Limb (tissue), 2 donors: ENCODE measurements at regions not wholly inside any gene's neighbourhood (a gene's known extent, or its start where the extent isn't known, plus 50 kb on each side); places are given as distances from the start of the nearest gene placed in this dataset.
A peak's percentile ranks its signal among the peaks of the same experiment; 100 is the strongest.

ENCODE experiments used
- DNase-seq, 2 donors: peaks; one replicate each; pipeline ENCODE4 v3.0.0-alpha.2; 2016; ENCODE audit errors: extremely low spot score in 2 of 2

DNA sequence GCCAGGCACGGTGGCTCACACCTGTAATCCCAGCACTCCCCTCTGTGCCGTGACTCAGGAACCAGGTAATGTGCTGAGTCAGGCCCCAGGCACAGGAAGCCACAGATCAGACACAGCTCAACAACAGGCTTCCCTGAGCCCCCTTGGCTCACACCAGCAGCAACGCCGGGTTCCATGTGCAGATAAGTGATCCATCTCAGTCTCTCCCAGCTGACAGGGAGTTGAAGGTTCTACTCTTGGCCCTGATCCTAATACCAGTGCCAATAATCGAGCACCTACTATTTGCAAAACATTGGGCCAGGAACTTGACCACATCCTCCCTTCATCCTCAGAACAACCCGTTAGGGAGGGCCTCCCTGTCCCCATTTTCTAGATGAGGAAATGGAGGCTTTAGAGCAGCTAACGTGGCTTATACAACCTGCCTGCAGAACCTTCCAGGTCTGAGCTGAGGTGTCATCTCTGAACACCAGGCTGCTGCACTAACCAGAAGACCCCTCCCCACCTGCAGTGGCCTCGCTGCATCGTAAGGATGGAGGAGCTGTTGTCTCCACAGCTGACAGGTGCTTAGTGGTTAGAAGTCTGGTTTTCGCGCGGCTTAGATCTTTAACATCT, 64.8 kb upstream of the AMZ2 start:
- DNase-seq, result no peak

DNA sequence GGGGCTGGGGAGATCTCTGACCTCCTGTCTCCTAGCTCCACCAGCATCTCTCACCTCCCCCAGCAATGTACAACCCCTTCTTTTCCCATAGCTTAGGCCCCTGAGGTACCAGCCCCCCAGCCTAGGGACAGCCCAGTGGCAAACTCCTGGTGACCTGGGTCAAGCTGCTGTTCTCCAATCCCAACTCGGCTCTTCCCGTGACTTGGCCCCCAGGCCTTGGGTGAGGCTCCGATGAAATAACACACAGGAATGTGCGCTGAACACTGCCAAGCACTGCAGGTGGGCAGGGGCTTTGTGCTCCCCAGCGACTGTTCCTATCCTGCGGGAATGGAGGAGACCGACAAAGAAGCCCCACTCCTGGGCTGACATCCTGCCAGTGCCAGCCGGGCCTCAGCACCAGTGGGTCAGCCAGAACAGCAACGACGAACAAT, 63.7 kb upstream of the AMZ2 start:
- DNase-seq, result no peak

DNA sequence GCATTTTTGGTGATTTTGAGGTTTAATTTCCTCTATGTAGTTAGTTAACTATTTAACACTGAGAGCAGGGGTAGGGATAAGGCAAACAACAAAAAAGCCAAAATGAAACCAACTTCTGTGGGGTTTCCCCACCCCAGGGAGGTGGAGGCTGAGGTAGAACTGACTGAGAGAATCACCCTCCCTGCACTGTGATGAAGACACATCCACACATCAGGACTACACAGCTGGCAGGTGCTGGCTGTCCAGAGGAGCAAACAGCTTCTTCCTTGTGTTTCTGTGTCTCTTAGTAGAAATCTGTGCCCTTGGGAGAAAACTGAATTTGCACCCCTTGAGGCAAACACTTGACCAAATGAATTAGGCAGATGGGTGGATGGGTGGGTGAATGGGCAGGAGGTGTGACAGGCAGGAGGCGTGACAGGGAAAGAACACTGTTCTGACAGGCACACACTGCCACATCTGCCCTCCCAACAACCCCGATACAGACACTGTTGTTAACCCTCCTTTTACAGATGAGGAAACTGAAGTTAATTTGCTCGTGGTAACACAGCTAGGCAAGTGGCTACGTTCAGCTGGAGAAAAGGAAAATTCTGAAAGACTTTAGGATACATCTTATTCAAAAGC, 62.9 kb upstream of the AMZ2 start:
- DNase-seq, result no peak

GRCh38 chr17:68185820-68186219, 62.0 kb upstream of the AMZ2 start:
- no peak for DNase-seq

GRCh38 chr17:68190495-68190894, 57.3 kb upstream of the AMZ2 start:
- DNase-seq, result no peak

- DNase-seq, result peak in 1 of 2 donors; percentile 50
Measured at GRCh38 chr17:68195667-68196393, 52.0 kb upstream of the AMZ2 start.

GRCh38 chr17:68196394-68197090, 51.3 kb upstream of the AMZ2 start:
- DNase-seq, result peak in 1 of 2 donors; percentile 51

DNA sequence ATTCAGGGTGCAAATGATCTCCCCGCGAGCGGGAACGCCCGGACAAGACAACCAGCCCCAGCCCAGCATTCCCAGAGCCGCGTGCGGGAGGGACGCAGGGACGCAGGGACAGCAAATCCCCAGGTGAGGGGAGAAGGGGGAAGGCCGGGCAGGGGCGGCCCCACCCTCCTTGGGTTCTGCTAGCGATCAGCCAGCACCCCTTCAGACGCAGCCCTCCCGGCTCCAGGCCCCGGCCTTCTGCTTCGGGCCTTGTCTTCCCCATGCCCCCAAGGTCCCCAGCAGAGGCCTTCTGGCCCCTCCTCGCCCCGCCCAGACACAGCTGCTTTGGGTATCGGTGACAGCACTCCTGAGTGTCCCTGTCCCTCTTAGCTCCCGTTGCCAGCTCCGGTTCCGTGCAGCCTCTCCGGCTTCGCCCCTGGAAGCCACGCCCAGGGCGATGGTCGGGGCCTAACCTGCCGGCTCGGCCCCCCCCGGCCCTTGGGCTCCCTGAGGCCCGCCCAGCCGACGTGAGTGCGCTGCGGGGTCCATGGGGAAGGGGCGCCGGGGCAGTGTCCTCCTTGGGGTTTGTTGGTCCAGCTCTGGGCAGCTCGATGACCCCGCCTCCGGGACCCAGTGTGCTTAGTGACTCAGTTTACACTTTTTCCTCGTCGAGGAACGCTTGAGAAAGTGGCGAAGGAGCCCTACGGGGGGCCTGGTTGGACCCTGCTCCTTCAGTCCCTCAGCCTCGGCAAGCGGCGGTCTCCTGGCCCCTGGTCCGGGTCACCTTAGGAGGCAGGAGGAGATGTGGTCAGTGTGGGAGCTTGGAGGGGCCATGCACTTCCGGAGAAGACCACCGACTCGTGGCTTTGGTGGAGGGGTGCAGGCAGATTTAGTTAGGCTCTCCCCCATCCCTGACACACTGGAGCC, 50.5 kb upstream of the AMZ2 start:
- peak in 1 of 2 donors; percentile 57 for DNase-seq

- no peak for DNase-seq
Measured at GRCh38 chr17:68197997-68198930, 49.6 kb upstream of the AMZ2 start.
